GM23248 (cell line): ENCODE measurements at regions not wholly inside any gene's neighbourhood (a gene's known extent, or its start where the extent isn't known, plus 50 kb on each side); places are given as distances from the start of the nearest gene placed in this dataset.

ENCODE experiments used
- DNase-seq: peaks from one replicate; pipeline ENCODE4 v3.0.0-alpha.2; 2015
- H2AFZ ChIP-seq: fragments of 200-600 bp; sonication (generic); 2 replicates; pipeline ENCODE4 v1.6.1; 2016; ENCODE audit warnings: antibody characterized with exemption
- H3F3A ChIP-seq: fragments of 200-600 bp; sonication (generic); 2 replicates; pipeline ENCODE4 v1.6.1; 2016; ENCODE audit warnings: mild to moderate bottlenecking, antibody characterized with exemption, mixed run types; ENCODE audit not compliant: insufficient read depth
- H3K27ac ChIP-seq: fragments of 200-600 bp; sonication (generic); 2 replicates; pipeline ENCODE4 v1.5.1; 2016; ENCODE audit warnings: mild to moderate bottlenecking
- H3K27me3 ChIP-seq: fragments of 200-600 bp; sonication (generic); replicated peaks from 2 replicates; pipeline ENCODE4 v1.6.1; 2016; ENCODE audit warnings: mild to moderate bottlenecking; ENCODE audit not compliant: insufficient read depth
- H3K36me3 ChIP-seq: fragments of 200-600 bp; sonication (generic); 2 replicates; pipeline ENCODE4 v1.6.1; 2016; ENCODE audit warnings: low read depth, mild to moderate bottlenecking
- H3K4me1 ChIP-seq: fragments of 200-600 bp; sonication (generic); 2 replicates; pipeline ENCODE4 v1.6.1; 2016; ENCODE audit warnings: mild to moderate bottlenecking; ENCODE audit not compliant: insufficient read depth
- H3K4me2 ChIP-seq: fragments of 200-600 bp; sonication (generic); one replicate; pipeline ENCODE4 v1.6.1; 2016; ENCODE audit warnings: mild to moderate bottlenecking; ENCODE audit not compliant: unreplicated experiment
- H3K4me3 ChIP-seq: fragments of 200-600 bp; sonication (generic); 2 replicates; pipeline ENCODE4 v1.5.1; 2016; ENCODE audit warnings: mild to moderate bottlenecking
- H3K79me2 ChIP-seq: fragments of 200-600 bp; sonication (generic); 2 replicates; pipeline ENCODE4 v1.6.1; 2016; ENCODE audit warnings: mild to moderate bottlenecking; ENCODE audit not compliant: insufficient read depth
- H3K9ac ChIP-seq: fragments of 200-600 bp; sonication (generic); 2 replicates; pipeline ENCODE4 v1.6.1; 2016; ENCODE audit warnings: mild to moderate bottlenecking
- H3K9me2 ChIP-seq: fragments of 200-600 bp; sonication (generic); 2 replicates; pipeline ENCODE4 v1.6.1; 2016; ENCODE audit warnings: mixed run types, mild to moderate bottlenecking, moderate library complexity; ENCODE audit not compliant: insufficient read depth
- H3K9me3 ChIP-seq: fragments of 200-600 bp; sonication (generic); one replicate; pipeline ENCODE4 v1.6.1; 2017; ENCODE audit warnings: low read depth
- H4K20me1 ChIP-seq: fragments of 200-600 bp; sonication (generic); 2 replicates; pipeline ENCODE4 v1.6.0; 2016; ENCODE audit not compliant: insufficient read depth
- EZH2 ChIP-seq: fragments of 200-600 bp; sonication (generic); IDR thresholded peaks from 2 replicates; pipeline ENCODE4 v1.6.1; 2018; ENCODE audit warnings: antibody characterized with exemption, mild to moderate bottlenecking; ENCODE audit not compliant: insufficient read depth, poor library complexity, severe bottlenecking
- EZH2phosphoT487 ChIP-seq: fragments of 200-600 bp; sonication (generic); IDR thresholded peaks from 2 replicates; pipeline ENCODE4 v1.6.1; 2018; ENCODE audit warnings: antibody characterized with exemption, moderate library complexity, mild to moderate bottlenecking, low read depth; ENCODE audit not compliant: insufficient read depth
- WGBS, 2 experiments: methylation state at CpG; one replicate each; pipeline ENCODE4 v1.1.6; 2015 to 2017; ENCODE audit warnings: low lambda C conversion rate in 2 of 2, low coverage in 1 of 2; ENCODE audit errors: missing lambda C conversion rate in 2 of 2; 5-methylcytosine and 5-hydroxymethylcytosine counted together
- in situ Hi-C: fragments of 300-500 bp; cut with MboI; formaldehyde crosslinking; loops from 2 replicates; pipeline ENCODE4 v1.15.0; 2020

DNA sequence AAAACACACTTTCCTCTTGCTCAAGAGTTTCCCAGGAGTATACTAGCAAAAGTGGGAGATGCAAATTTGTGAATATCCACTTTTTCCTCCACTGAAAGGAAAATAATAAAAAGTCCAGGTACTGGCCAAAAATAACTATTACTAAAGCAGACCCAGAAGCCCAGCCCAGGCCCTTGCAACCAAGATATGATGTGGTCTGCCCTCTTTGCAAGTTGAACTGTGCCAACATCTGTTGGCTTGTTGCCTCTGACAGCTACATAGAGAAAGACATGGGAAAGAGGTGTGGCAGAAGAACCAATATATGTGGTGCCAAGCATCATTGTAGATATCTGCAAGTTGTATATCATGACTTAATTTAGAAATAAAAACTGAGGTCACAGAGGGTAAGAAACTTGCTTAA lies 78.4 kb upstream of the JAG1 start:
- Histone ChIP-seq H3K36me3 (no peaks in the 10 kb centered on the region), H3K9me2 (no peaks in the 10 kb centered on the region), H3K4me2 (no peak overlapping the region), H2AFZ (no peak overlapping the region), H3K27me3 (peaks cover 5% of the 10 kb centered on the region), H3F3A (no peaks in the 10 kb centered on the region), H3K4me3 (no peak overlapping the region), H3K4me1 (no peaks in the 10 kb centered on the region), H3K27ac (no peak overlapping the region), H3K9me3 (no peaks in the 10 kb centered on the region), H3K79me2 (no peaks in the 10 kb centered on the region), H3K9ac (no peak overlapping the region), H4K20me1 (no peaks in the 10 kb centered on the region)
- TF ChIP-seq EZH2phosphoT487 (no peak), EZH2 (no peak)
- no peak for DNase-seq
- in situ Hi-C loops = no loop called here

DNA sequence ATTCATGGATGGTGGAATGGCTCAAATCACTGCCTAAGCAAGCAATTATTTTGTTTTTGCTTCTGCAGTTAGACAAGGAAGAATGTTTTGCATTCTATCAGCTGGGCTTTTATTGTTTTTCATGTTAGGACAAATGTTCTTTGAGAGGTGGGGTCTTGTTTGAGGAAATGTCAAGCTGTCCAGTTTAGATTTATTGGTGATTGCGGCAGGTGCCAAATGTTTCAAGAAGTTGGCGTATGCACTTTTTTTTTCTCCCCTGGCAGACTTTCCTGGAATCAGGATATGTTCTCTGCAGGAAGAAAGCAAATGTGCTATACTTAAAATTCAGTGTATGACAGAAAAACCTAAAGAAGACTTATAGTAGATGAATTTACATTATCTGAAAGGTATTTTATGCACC lies 81.0 kb upstream of the JAG1 start:
- Histone ChIP-seq H3K9me3 (no peaks in the 10 kb centered on the region), H3K4me3 (no peak overlapping the region), H2AFZ (no peak overlapping the region), H3K4me1 (no peaks in the 10 kb centered on the region), H3K9ac (no peak overlapping the region), H3K27me3 (peaks cover 5% of the 10 kb centered on the region), H3K4me2 (no peak overlapping the region), H3K9me2 (no peaks in the 10 kb centered on the region), H3F3A (no peaks in the 10 kb centered on the region), H3K36me3 (no peaks in the 10 kb centered on the region), H3K79me2 (no peaks in the 10 kb centered on the region), H3K27ac (no peak overlapping the region), H4K20me1 (no peaks in the 10 kb centered on the region)
- 24 to 33% methylated on average over 2 of the region's 2 CpGs for WGBS, 2 experiments
- in situ Hi-C loops = no loop called here
- TF ChIP-seq EZH2 (no peak), EZH2phosphoT487 (no peak)
- DNase-seq = no peak

DNA sequence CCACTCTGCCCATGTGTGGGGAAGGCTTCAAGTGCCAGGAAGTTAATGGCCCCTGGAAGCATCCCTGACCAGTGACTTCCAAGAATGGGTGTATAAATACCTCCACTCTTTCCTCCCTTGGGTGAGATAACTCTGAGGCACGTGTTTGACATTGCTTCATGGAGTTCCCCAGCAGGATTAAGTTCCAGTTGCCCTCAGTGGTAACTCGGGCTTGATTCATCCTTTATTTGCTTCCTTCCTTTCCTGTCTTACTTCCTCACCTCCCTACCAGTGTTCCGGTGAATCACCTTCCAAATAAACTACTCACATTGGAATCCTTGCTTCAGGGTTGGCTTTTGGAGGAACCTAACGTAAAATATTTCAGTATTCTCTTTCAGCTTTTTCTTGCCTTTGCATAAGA lies 84.6 kb upstream of the JAG1 start:
- H3K27ac ChIP-seq = no peak overlapping the region
- H3K9ac ChIP-seq = no peak overlapping the region
- WGBS, 2 experiments = 71 to 81% methylated on average over 4 of the region's 4 CpGs
- no peaks in the 10 kb centered on the region for H3K79me2 ChIP-seq
- H2AFZ ChIP-seq = no peak overlapping the region
- no peaks in the 10 kb centered on the region for H3K9me2 ChIP-seq
- H3K4me2 ChIP-seq = no peak overlapping the region
- DNase-seq = no peak
- H3K27me3 ChIP-seq = peaks cover 7% of the 10 kb centered on the region
- no peak overlapping the region for H3K4me3 ChIP-seq
- no peaks in the 10 kb centered on the region for H3K4me1 ChIP-seq
- H4K20me1 ChIP-seq = no peaks in the 10 kb centered on the region
- H3F3A ChIP-seq = no peaks in the 10 kb centered on the region
- no peaks in the 10 kb centered on the region for H3K9me3 ChIP-seq
- no peaks in the 10 kb centered on the region for H3K36me3 ChIP-seq
- TF ChIP-seq EZH2 = no peak
- no peak for TF ChIP-seq EZH2phosphoT487
- in situ Hi-C loops = no loop called here

DNA sequence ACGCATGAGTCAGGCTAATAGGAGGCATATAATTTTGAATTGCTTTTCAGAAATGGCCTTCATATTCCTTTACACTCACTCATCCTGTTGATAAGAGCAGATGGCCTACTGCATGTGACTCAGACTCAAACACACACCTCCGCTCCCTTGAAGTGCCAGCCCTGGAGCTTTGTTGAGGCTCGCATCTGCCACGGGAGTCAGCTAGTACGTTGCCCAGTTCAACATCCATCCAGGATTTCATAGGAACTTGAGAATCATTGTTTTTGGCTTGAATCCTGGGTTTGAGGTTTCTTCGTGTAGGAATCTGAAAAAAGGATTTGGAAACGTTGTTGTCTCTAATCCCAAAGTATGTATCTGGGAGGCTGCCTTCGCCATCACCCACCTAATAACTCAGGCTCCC lies 87.4 kb upstream of the JAG1 start:
- Histone ChIP-seq H3K27ac (no peak overlapping the region), H3K79me2 (no peaks in the 10 kb centered on the region)

DNA sequence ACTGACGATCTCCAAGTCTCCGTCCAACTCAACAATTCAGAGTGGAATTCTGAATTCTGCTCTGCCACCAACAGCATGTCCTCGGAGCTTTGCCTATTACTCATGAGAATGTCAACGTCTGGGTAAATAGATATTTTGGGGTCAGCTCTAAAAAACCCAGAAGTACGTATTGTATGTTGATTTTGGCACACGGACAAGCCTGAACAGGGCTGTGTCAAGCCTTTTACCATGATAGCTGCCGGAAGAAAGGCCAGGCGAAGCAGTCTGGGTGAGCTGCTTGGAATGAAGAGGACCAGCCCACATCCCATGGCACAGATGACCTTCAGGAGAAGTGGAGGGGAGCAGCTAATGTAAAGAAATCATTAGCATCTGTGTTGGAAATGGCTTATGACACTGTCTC lies 88.0 kb upstream of the JAG1 start:
- Histone ChIP-seq H3F3A (no peaks in the 10 kb centered on the region), H3K9ac (no peak overlapping the region), H3K9me3 (no peaks in the 10 kb centered on the region), H4K20me1 (no peaks in the 10 kb centered on the region), H3K4me1 (no peaks in the 10 kb centered on the region), H3K27me3 (peaks cover 19% of the 10 kb centered on the region; the same call in 1 of the 2 replicates), H3K4me2 (no peak overlapping the region), H3K79me2 (no peaks in the 10 kb centered on the region), H3K27ac (no peak overlapping the region), H3K4me3 (no peak overlapping the region), H2AFZ (no peak overlapping the region), H3K36me3 (no peaks in the 10 kb centered on the region), H3K9me2 (no peaks in the 10 kb centered on the region)
- no peak for DNase-seq
- no peak for TF ChIP-seq EZH2phosphoT487
- TF ChIP-seq EZH2 = no peak
- WGBS, 2 experiments = 77 to 81% methylated on average over 8 of the region's 8 CpGs
- in situ Hi-C loops = no loop called here

More for the DNA sequence above, 87.4 kb upstream of the JAG1 start:
- Histone ChIP-seq H3K9me3 (no peaks in the 10 kb centered on the region), H3K4me1 (no peaks in the 10 kb centered on the region), H3K27me3 (peaks cover 20% of the 10 kb centered on the region; the same call in 1 of the 2 replicates), H3K9ac (no peak overlapping the region), H3K9me2 (no peaks in the 10 kb centered on the region), H4K20me1 (no peaks in the 10 kb centered on the region), H3K36me3 (no peaks in the 10 kb centered on the region), H2AFZ (no peak overlapping the region), H3K4me3 (no peak overlapping the region), H3F3A (no peaks in the 10 kb centered on the region), H3K4me2 (no peak overlapping the region)
- no peak for TF ChIP-seq EZH2phosphoT487
- no peak for TF ChIP-seq EZH2
- in situ Hi-C loops = no loop called here
- 68 to 72% methylated on average over 8 of the region's 8 CpGs for WGBS, 2 experiments
- no peak for DNase-seq
